C1 segment of cervical spinal cord (tissue), 14 donors: ENCODE measurements at regions not wholly inside any gene's neighbourhood (a gene's known extent, or its start where the extent isn't known, plus 50 kb on each side); places are given as distances from the start of the nearest gene placed in this dataset.
A peak's percentile ranks its signal among the peaks of the same experiment; 100 is the strongest.

Experiments used
- DNase-seq, 14 donors: peaks; one replicate each; lab custom pipeline; 2025; lab: John Stamatoyannopoulos, UW

GRCh38 chr2:217277646-217278398 lies 418.0 kb upstream of the TNP1 start:
- peak in 10 of 14 donors; percentile 14 to 76 (median 40) for DNase-seq

- DNase-seq = no peak
Measured at GRCh38 chr2:217276433-217276832, 416.6 kb upstream of the TNP1 start.

GRCh38 chr2:217275091-217275490 lies 415.2 kb upstream of the TNP1 start:
- no peak for DNase-seq

GRCh38 chr2:217274578-217274977 lies 414.7 kb upstream of the TNP1 start:
- no peak for DNase-seq

GRCh38 chr2:217273851-217274250 lies 414.0 kb upstream of the TNP1 start:
- no peak for DNase-seq

- no peak for DNase-seq
Measured at GRCh38 chr2:217273162-217273561, 413.3 kb upstream of the TNP1 start.

- DNase-seq = no peak
Measured at GRCh38 chr2:217271813-217272212, 411.9 kb upstream of the TNP1 start.

- DNase-seq = no peak
Measured at GRCh38 chr2:217270485-217271121, 410.7 kb upstream of the TNP1 start.

- no peak for DNase-seq
Measured at GRCh38 chr2:217269701-217270484, 410.0 kb upstream of the TNP1 start.

GRCh38 chr2:217268978-217269377 lies 409.1 kb upstream of the TNP1 start:
- no peak for DNase-seq

GRCh38 chr2:217267758-217268157 lies 407.9 kb upstream of the TNP1 start:
- no peak for DNase-seq

GRCh38 chr2:217263756-217264155 lies 403.9 kb upstream of the TNP1 start:
- peak in 1 of 14 donors; percentile 32 for DNase-seq

- peak in 1 of 14 donors; percentile 20 for DNase-seq
Measured at GRCh38 chr2:217262911-217263310, 403.0 kb upstream of the TNP1 start.

GRCh38 chr2:217261452-217261851 lies 401.6 kb upstream of the TNP1 start:
- no peak for DNase-seq

GRCh38 chr2:217260441-217261115 lies 400.7 kb upstream of the TNP1 start:
- peak in 1 of 14 donors; percentile 2 for DNase-seq

GRCh38 chr2:217258170-217258569 lies 398.3 kb upstream of the TNP1 start:
- no peak for DNase-seq

GRCh38 chr2:217256251-217256650 lies 396.4 kb upstream of the TNP1 start:
- no peak for DNase-seq

GRCh38 chr2:217254111-217254510 lies 394.2 kb upstream of the TNP1 start:
- DNase-seq = no peak

GRCh38 chr2:217252181-217252580 lies 392.3 kb upstream of the TNP1 start:
- DNase-seq = no peak

- DNase-seq = no peak
Measured at GRCh38 chr2:217250013-217250524, 390.2 kb upstream of the TNP1 start.

GRCh38 chr2:217249121-217250012 lies 389.5 kb upstream of the TNP1 start:
- DNase-seq = peak in 1 of 14 donors; percentile 7
